Large intestine (tissue), 3 donors: ENCODE measurements at regions not wholly inside any gene's neighbourhood (a gene's known extent, or its start where the extent isn't known, plus 50 kb on each side); places are given as distances from the start of the nearest gene placed in this dataset.
"Not testable (repeated sequence)": the region's sequence is repeated elsewhere in the genome, so short reads cannot be mapped to it uniquely, and the experiment has no call there.

Experiments used
- DNase-seq, 2 donors: peaks; one replicate each; pipeline versions ENCODE4 v3.0.0 to v3.0.0-alpha.2; 2013
- H3K27ac ChIP-seq: one replicate; pipeline ENCODE4 v1.5.1; 2013; ENCODE audit warnings: low read length
- H3K27me3 ChIP-seq: 2 replicates; pipeline ENCODE4 v1.6.1; 2013; ENCODE audit warnings: low read length; ENCODE audit not compliant: control insufficient read depth, insufficient read depth
- H3K36me3 ChIP-seq: 2 replicates; pipeline ENCODE4 v1.6.1; 2013; ENCODE audit warnings: low read length; ENCODE audit not compliant: control insufficient read depth, insufficient read depth
- H3K4me1 ChIP-seq: one replicate; pipeline ENCODE4 v1.6.1; 2013; ENCODE audit warnings: low read length; ENCODE audit not compliant: control insufficient read depth, insufficient read depth
- H3K4me3 ChIP-seq: one replicate; pipeline ENCODE4 v1.5.1; 2013; ENCODE audit warnings: low read length
- H3K9me3 ChIP-seq: one replicate; pipeline ENCODE4 v1.6.1; 2013; ENCODE audit warnings: mild to moderate bottlenecking, low read depth, low read length, moderate library complexity; ENCODE audit not compliant: control insufficient read depth
- WGBS: methylation state at CpG from one replicate; pipeline ENCODE4 v1.1.5; 2013; ENCODE audit warnings: low lambda C conversion rate; ENCODE audit not compliant: insufficient coverage; 5-methylcytosine and 5-hydroxymethylcytosine counted together

DNA sequence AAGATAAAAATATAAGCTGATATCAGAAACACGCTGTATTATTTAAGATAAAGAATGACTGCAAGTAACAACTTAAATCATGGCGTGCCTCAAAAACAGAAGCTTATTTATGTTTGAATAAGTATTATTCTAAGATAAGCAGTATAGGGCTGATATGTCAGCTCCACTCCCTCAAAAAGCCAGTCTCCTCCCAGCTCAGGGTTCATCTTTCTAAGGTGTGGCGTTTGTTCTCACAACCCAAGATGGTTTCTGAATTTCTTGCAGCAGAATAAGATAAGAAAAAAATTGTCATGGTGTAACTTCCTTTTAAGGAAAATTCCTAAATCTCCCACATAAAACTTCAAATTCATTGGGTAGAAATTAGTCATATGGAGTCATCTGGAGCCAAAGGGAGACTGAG, 166.1 kb upstream of the POU1F1 start:
- Histone ChIP-seq H3K9me3 (peaks cover 3% of the 10 kb centered on the region), H3K36me3 (no peaks in the 10 kb centered on the region), H3K4me1 (peaks cover 7% of the 10 kb centered on the region), H3K27ac (peak overlapping the region; percentile 58), H3K4me3 (no peak overlapping the region), H3K27me3 (no peaks in the 10 kb centered on the region)
- DNase-seq = peak; percentile 64 to 81
- WGBS = no CpG with 5 or more reads among the region's 3 CpGs

DNA sequence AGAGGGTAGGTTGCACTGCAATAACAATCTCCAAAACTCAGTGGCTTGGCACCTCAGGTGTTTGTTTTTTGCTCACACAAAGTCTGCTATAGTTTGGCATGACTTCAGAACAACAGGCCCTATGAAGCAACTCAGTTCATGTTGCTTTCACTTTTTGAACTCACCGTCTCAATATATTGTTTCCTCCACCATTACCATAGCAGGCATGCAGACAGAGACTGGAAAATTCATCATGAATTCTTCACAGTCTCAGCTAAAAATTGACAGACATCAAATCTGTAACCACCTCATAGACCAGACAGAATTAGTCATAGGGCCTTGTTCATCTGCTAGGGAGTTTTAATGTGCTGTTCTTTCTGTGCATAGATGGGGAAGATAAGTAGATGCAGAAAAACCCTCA, 161.4 kb upstream of the POU1F1 start:
- no peaks in the 10 kb centered on the region for H3K36me3 ChIP-seq
- H3K27ac ChIP-seq = no peak overlapping the region
- no peaks in the 10 kb centered on the region for H3K27me3 ChIP-seq
- H3K4me1 ChIP-seq = peaks cover 2% of the 10 kb centered on the region
- peak in 1 of 2 donors; percentile 18 for DNase-seq
- no peak overlapping the region for H3K4me3 ChIP-seq
- H3K9me3 ChIP-seq = no peaks in the 10 kb centered on the region
- no CpG with 5 or more reads among the region's 1 CpG for WGBS

DNA sequence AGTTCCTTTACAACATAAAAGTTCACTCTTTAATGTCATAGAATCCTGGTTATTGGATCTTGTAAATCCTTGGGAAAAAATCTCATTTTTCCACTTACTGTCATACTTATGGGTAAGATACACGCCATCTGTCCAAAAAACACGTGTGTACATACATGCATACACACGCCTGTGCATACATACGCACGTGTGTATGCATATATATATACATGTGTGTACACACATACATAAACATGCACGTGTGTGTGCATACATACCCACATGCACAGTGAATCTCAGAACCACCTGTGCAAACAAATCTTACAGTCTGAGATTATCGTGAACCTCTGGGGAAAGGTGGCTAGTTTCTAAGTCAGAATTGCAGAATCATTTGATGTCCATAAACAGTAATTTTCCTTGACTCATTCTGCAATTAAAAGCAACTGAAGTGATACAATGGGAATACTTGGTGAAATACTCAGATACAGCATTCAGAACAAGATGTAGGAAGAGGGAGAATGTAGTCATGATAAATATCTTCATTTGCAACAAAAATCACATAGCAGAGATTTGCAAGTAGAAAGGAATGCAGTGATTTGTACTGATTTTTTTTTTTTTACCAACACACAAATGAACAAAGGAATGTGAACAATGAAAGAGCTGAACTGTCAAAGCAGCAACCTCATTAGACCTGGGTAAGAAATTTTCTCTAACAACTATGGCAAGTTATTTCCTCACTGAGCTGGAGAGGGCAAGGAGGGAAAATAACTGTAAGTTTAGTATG, 160.6 kb upstream of the POU1F1 start:
- H3K27me3 ChIP-seq = no peaks in the 10 kb centered on the region
- WGBS = 100% methylated on average over 1 of the region's 7 CpGs
- peaks cover 2% of the 10 kb centered on the region for H3K4me1 ChIP-seq
- H3K4me3 ChIP-seq = no peak overlapping the region
- H3K36me3 ChIP-seq = no peaks in the 10 kb centered on the region
- DNase-seq = no peak
- no peak overlapping the region for H3K27ac ChIP-seq
- H3K9me3 ChIP-seq = no peaks in the 10 kb centered on the region

DNA sequence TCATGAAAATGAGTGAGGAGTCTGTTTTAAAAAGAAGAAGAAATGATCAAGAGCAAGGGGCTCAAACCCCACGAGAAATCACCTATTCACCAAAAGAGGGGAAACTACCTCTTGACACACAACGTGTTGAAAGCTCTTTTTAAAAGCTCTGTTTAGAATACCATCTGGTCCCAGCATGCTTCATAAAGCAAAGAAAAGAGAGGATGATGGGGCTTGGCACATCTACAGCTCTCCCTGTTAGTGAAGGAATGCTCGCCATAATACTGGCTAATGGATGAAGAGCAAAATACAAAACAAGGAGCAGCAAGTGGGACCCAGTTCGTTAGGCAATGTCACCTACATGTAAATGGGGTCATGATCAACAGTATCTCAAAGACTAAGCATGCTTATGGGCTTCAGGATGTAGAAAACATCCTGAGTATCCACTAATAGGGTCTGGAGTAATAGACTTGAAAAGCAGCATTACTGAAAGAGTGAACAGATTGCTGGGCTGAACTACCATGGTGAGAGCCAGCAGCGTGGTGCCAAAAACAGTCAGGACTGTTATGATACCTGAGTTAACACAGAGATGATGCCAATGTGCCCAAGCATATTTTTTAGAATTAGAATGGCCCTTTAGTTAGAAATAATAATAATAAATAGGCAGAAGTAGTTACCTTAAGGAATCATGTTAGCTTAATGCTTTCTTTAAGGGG, 159.7 kb upstream of the POU1F1 start:
- H3K9me3 ChIP-seq = no peaks in the 10 kb centered on the region
- no peaks in the 10 kb centered on the region for H3K36me3 ChIP-seq
- H3K4me3 ChIP-seq = no peak overlapping the region
- H3K27me3 ChIP-seq = no peaks in the 10 kb centered on the region
- H3K4me1 ChIP-seq = no peaks in the 10 kb centered on the region
- no peak overlapping the region for H3K27ac ChIP-seq
- DNase-seq = no peak
- no CpG with 5 or more reads among the region's 5 CpGs for WGBS

DNA sequence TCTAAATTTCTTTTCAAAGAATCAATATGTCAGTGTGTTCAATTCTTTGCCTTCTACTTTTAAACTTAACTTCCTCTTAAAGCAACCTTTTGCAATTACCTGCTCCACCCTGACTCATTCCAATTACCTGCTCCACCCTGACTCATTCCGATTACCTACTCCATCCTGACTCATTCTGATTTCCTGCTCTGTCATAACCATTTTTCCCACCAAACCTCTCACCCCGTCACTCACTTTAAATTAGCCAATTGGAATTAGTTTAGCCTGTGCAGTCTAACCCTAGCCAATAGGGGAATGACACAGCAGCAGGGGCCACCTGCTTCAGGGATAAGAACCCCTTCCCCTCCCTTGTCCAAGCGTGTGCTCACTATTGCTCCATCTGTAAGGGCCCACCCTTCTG, 157.1 kb upstream of the POU1F1 start:
- 83% methylated on average over 1 of the region's 3 CpGs for WGBS
- not testable (repeated sequence) for DNase-seq

DNA sequence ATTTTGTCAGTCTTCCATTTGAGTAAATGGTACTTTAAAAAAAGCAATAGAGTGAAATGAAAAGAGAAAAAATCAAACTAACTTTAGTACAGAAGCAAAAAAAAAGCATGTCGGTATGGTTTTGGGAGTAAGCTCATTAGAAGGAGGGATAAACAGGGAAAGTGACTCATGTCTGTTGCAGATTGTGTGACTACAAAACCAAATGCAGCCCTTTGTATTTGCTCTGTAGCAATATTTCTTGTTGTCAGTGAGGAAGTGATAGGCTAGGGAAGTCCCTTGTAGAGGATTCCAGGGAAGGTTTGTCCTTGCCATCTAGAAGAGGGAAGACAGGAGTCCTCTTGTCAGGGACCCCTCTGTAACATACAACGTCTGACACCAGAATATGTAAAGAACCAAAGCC, 150.5 kb upstream of the POU1F1 start:
- WGBS = 100% methylated on average over 1 of the region's 2 CpGs

More for the DNA sequence above, 157.1 kb upstream of the POU1F1 start:
- H3K4me3 ChIP-seq, H3K27me3 ChIP-seq, H3K9me3 ChIP-seq, H3K27ac ChIP-seq, H3K36me3 ChIP-seq, H3K4me1 ChIP-seq: not testable (repeated sequence)

DNA sequence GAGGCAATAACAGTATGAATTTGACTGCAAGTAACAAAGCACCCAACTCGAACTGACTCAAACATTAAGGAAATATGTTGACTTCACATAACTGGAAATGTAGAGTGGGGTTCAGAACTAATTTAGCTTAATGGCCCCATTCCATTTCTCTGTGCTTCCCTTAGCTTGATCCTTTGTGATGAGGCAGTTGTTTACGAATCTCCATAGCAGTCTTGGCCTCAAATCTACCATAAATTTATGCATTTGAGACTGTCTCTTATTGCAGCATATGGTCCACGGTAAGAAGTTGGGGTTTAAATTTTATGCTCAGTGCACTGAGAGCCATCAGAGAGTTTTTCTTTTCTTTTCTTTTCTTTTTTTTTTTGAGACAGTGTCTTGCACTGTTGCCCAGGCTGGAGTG, 148.7 kb upstream of the POU1F1 start:
- Histone ChIP-seq H3K4me3 (no peak overlapping the region), H3K4me1 (no peaks in the 10 kb centered on the region), H3K9me3 (no peaks in the 10 kb centered on the region), H3K27ac (no peak overlapping the region), H3K27me3 (no peaks in the 10 kb centered on the region), H3K36me3 (no peaks in the 10 kb centered on the region)
- no peak for DNase-seq
- 76% methylated on average over 2 of the region's 3 CpGs for WGBS

More for the DNA sequence above, 150.5 kb upstream of the POU1F1 start:
- DNase-seq = no peak
- H3K27ac ChIP-seq = no peak overlapping the region
- H3K4me1 ChIP-seq = no peaks in the 10 kb centered on the region
- H3K9me3 ChIP-seq = no peaks in the 10 kb centered on the region
- H3K4me3 ChIP-seq = no peak overlapping the region
- H3K36me3 ChIP-seq = no peaks in the 10 kb centered on the region
- no peaks in the 10 kb centered on the region for H3K27me3 ChIP-seq

DNA sequence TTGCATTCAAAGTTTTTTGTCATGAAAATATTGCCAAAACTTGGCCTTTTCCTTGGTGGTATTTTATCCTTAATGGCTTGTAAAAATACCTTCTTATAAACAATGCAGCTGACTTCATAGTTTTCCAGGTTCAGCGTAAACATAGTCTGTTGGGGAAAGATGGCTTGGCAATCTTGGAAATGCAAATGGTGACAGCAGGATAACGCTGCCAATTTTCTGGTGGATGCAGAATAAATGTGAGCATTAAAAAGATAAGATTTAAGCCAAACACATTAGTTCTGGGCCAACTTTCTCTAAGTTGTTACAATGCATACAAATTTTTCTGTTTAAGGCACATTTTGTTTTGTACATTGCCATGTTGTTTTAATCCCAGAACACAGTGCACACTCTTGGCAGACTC, 147.0 kb upstream of the POU1F1 start:
- H3K27me3 ChIP-seq = no peaks in the 10 kb centered on the region
- no CpG with 5 or more reads among the region's 2 CpGs for WGBS
- H3K4me3 ChIP-seq = no peak overlapping the region
- DNase-seq = no peak
- H3K27ac ChIP-seq = no peak overlapping the region
- H3K4me1 ChIP-seq = no peaks in the 10 kb centered on the region
- H3K9me3 ChIP-seq = no peaks in the 10 kb centered on the region
- no peaks in the 10 kb centered on the region for H3K36me3 ChIP-seq

DNA sequence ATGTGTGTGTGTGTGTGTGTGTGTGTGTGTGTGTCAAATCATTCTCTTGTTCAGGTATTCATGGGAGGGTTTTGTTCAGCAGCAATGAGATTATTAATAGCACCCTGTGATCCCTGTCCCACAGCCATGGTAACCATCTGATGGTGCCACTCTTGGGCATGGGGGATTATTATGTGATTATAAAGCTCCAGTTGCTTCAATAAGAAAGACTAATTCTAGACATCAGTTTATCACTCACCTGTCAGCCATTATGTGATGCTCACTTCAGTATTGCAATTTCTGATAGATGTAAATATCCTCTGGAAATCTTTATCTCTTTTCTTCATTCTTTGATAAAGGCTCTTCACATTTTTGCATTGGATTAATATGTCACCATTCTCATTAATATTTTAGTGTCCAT, 145.9 kb upstream of the POU1F1 start:
- Histone ChIP-seq H3K9me3 (no peaks in the 10 kb centered on the region), H3K27ac (no peak overlapping the region), H3K4me1 (no peaks in the 10 kb centered on the region), H3K27me3 (no peaks in the 10 kb centered on the region), H3K4me3 (no peak overlapping the region), H3K36me3 (no peaks in the 10 kb centered on the region)
- no peak for DNase-seq

DNA sequence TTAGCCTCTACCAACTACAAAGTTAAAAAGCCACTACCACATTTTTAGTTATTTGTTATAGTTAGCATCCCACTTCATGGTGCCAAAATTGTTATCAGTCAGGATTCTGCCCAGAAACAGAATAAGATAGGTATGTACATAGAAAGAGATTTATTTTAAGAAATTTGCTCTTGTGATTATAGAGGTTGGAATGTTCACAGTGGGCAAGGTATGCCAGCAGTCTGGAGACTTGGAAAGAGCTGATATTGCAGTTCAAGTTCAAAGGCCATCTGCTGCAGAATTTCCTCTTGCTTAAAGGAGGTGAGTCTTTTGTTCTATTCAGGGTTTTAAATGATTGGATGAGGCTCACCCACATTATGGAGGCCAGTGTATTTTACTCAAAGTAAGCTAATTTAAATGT, 143.8 kb upstream of the POU1F1 start:
- H3K36me3 ChIP-seq = no peaks in the 10 kb centered on the region
- H3K4me1 ChIP-seq = no peaks in the 10 kb centered on the region
- H3K9me3 ChIP-seq = no peaks in the 10 kb centered on the region

DNA sequence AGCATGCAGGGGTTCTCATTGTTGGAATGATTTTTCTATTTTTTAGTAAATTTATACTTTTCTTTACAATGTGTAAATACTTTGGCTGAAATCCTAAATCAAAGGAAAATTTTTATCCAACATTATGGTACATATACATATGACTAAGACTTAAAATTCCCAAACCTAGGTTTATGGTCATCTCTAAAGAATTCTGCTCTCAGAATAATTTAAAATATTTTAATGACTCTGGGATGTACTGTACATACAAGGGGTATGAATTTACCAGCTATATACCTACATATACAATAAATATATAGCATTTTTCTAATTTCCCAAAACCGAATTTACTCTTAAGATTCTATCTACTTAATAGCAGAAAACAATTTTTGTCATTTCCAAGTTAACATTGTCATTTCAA, 137.9 kb upstream of the POU1F1 start:
- Histone ChIP-seq H3K27ac (no peak overlapping the region), H3K4me3 (no peak overlapping the region), H3K9me3 (no peaks in the 10 kb centered on the region), H3K4me1 (no peaks in the 10 kb centered on the region), H3K36me3 (no peaks in the 10 kb centered on the region), H3K27me3 (no peaks in the 10 kb centered on the region)
- no peak for DNase-seq
- WGBS = 54% methylated on average over 1 of the region's 1 CpG

More for the DNA sequence above, 143.8 kb upstream of the POU1F1 start:
- H3K4me3 ChIP-seq = no peak overlapping the region
- no peak for DNase-seq
- no peak overlapping the region for H3K27ac ChIP-seq
- H3K27me3 ChIP-seq = no peaks in the 10 kb centered on the region
